Karpas-422 (cell line): ENCODE measurements at regions not wholly inside any gene's neighbourhood (a gene's known extent, or its start where the extent isn't known, plus 50 kb on each side); places are given as distances from the start of the nearest gene placed in this dataset.
"Not testable (repeated sequence)": the region's sequence is repeated elsewhere in the genome, so short reads cannot be mapped to it uniquely, and the experiment has no call there.

Experiments used
- DNase-seq: peaks from one replicate; pipeline ENCODE4 v3.0.0-alpha.2; 2015
- H2AFZ ChIP-seq: fragments of 200-600 bp; sonication (generic); 2 replicates; pipeline ENCODE4 v1.6.1; 2014; ENCODE audit warnings: antibody characterized with exemption, low read length, mixed read lengths
- H3K27ac ChIP-seq: fragments of 200-600 bp; sonication (generic); 2 replicates; pipeline ENCODE4 v1.5.1; 2014; ENCODE audit warnings: mild to moderate bottlenecking, low read length, moderate library complexity
- H3K27me3 ChIP-seq: fragments of 200-600 bp; sonication (generic); 2 replicates; pipeline ENCODE4 v1.6.1; 2014; ENCODE audit warnings: low read length, mixed read lengths
- H3K36me3 ChIP-seq: fragments of 200-600 bp; sonication (generic); 2 replicates; pipeline ENCODE4 v1.6.1; 2014; ENCODE audit warnings: low read length, mixed read lengths; ENCODE audit not compliant: insufficient read depth
- H3K4me1 ChIP-seq: fragments of 200-600 bp; sonication (generic); 2 replicates; pipeline ENCODE4 v1.6.1; 2014; ENCODE audit warnings: mild to moderate bottlenecking, low read length, mixed read lengths
- H3K4me2 ChIP-seq: fragments of 200-600 bp; sonication (generic); 2 replicates; pipeline ENCODE4 v1.6.1; 2014; ENCODE audit warnings: low read length, low read depth, mild to moderate bottlenecking; ENCODE audit not compliant: poor library complexity, severe bottlenecking
- H3K4me3 ChIP-seq: fragments of 200-600 bp; sonication (generic); 2 replicates; pipeline ENCODE4 v1.5.1; 2014; ENCODE audit warnings: mild to moderate bottlenecking, antibody characterized with exemption, low read length, mixed read lengths
- H3K79me2 ChIP-seq: fragments of 200-600 bp; sonication (generic); 2 replicates; pipeline ENCODE4 v1.6.1; 2014; ENCODE audit warnings: mild to moderate bottlenecking, low read length, mixed read lengths
- H3K9ac ChIP-seq: fragments of 200-600 bp; sonication (generic); 2 replicates; pipeline ENCODE4 v1.6.0; 2014; ENCODE audit warnings: low read length
- H3K9me2 ChIP-seq: fragments of 200-600 bp; sonication (generic), shearing (Covaris generic); replicated peaks from 2 replicates; pipeline ENCODE4 v1.6.0; 2014; ENCODE audit warnings: mild to moderate bottlenecking, low read length, moderate library complexity; ENCODE audit not compliant: insufficient read depth
- H3K9me3 ChIP-seq: fragments of 300-700, 200-600 bp; sonication (generic); 2 replicates; pipeline ENCODE4 v1.6.1; 2014; ENCODE audit warnings: low read length, mixed read lengths
- H4K20me1 ChIP-seq: fragments of 200-600 bp; sonication (generic); 2 replicates; pipeline ENCODE4 v1.6.1; 2014; ENCODE audit warnings: mild to moderate bottlenecking, antibody characterized with exemption, low read length, low read depth; ENCODE audit not compliant: insufficient read depth

- H3K9me3 ChIP-seq: no peaks in the 10 kb centered on the region
- no peaks in the 10 kb centered on the region for H3K79me2 ChIP-seq
- no peaks in the 10 kb centered on the region for H3K4me1 ChIP-seq
- DNase-seq: no peak
- no peaks in the 10 kb centered on the region for H3K36me3 ChIP-seq
- peaks cover 5% of the 10 kb centered on the region; the same call in 1 of the 2 replicates for H3K27me3 ChIP-seq
- no peak overlapping the region for H3K27ac ChIP-seq
- H3K4me2 ChIP-seq: no peak overlapping the region
- no peak overlapping the region for H2AFZ ChIP-seq
- no peaks in the 10 kb centered on the region for H3K9me2 ChIP-seq
- H3K9ac ChIP-seq: no peak overlapping the region
- no peak overlapping the region for H3K4me3 ChIP-seq
- H4K20me1 ChIP-seq: no peaks in the 10 kb centered on the region
These were observed 892.0 kb upstream of the AUTS2 start for GRCh38 chr7:68706291-68706690.

GRCh38 chr7:68707159-68707558 lies 891.1 kb upstream of the AUTS2 start:
- Histone ChIP-seq H3K36me3 (no peaks in the 10 kb centered on the region), H3K9me3 (no peaks in the 10 kb centered on the region), H3K4me1 (no peaks in the 10 kb centered on the region), H3K9ac (no peak overlapping the region), H2AFZ (no peak overlapping the region), H3K4me2 (no peak overlapping the region), H3K9me2 (no peaks in the 10 kb centered on the region), H3K27me3 (peaks cover 5% of the 10 kb centered on the region; the same call in 1 of the 2 replicates), H3K27ac (no peak overlapping the region), H4K20me1 (no peaks in the 10 kb centered on the region), H3K79me2 (no peaks in the 10 kb centered on the region), H3K4me3 (no peak overlapping the region)
- no peak for DNase-seq

- H3K4me1 ChIP-seq: no peaks in the 10 kb centered on the region
- H3K36me3 ChIP-seq: no peaks in the 10 kb centered on the region
- peaks cover 5% of the 10 kb centered on the region; the same call in 1 of the 2 replicates for H3K27me3 ChIP-seq
- H3K9ac ChIP-seq: no peak overlapping the region
- no peak for DNase-seq
- no peaks in the 10 kb centered on the region for H3K9me2 ChIP-seq
- H3K27ac ChIP-seq: no peak overlapping the region
- no peaks in the 10 kb centered on the region for H3K79me2 ChIP-seq
- H3K9me3 ChIP-seq: no peaks in the 10 kb centered on the region
- H3K4me3 ChIP-seq: no peak overlapping the region
- no peak overlapping the region for H2AFZ ChIP-seq
- H4K20me1 ChIP-seq: no peaks in the 10 kb centered on the region
- no peak overlapping the region for H3K4me2 ChIP-seq
These were observed 890.3 kb upstream of the AUTS2 start for GRCh38 chr7:68707958-68708357.

GRCh38 chr7:68712956-68713495 lies 885.2 kb upstream of the AUTS2 start:
- no peaks in the 10 kb centered on the region for H3K79me2 ChIP-seq
- H4K20me1 ChIP-seq: no peaks in the 10 kb centered on the region
- H3K9me3 ChIP-seq: no peaks in the 10 kb centered on the region
- no peak overlapping the region for H3K4me2 ChIP-seq
- no peaks in the 10 kb centered on the region for H3K9me2 ChIP-seq
- H3K4me1 ChIP-seq: no peaks in the 10 kb centered on the region
- no peaks in the 10 kb centered on the region for H3K36me3 ChIP-seq
- H3K4me3 ChIP-seq: no peak overlapping the region
- no peak overlapping the region for H3K9ac ChIP-seq
- no peaks in the 10 kb centered on the region for H3K27me3 ChIP-seq
- H3K27ac ChIP-seq: no peak overlapping the region
- no peak for DNase-seq
- no peak overlapping the region for H2AFZ ChIP-seq

GRCh38 chr7:68714135-68714534 lies 884.1 kb upstream of the AUTS2 start:
- not testable (repeated sequence) for H2AFZ ChIP-seq, DNase-seq, H3K27ac ChIP-seq, H3K27me3 ChIP-seq, H3K9me2 ChIP-seq, H3K4me1 ChIP-seq, H3K9ac ChIP-seq, H3K9me3 ChIP-seq, H3K36me3 ChIP-seq, H4K20me1 ChIP-seq, H3K4me3 ChIP-seq, H3K4me2 ChIP-seq, H3K79me2 ChIP-seq

- no peak for DNase-seq
- no peaks in the 10 kb centered on the region for H3K27me3 ChIP-seq
- H3K9me2 ChIP-seq: no peaks in the 10 kb centered on the region
- no peaks in the 10 kb centered on the region for H3K9me3 ChIP-seq
- H3K36me3 ChIP-seq: no peaks in the 10 kb centered on the region
- no peaks in the 10 kb centered on the region for H3K79me2 ChIP-seq
- no peak overlapping the region for H3K9ac ChIP-seq
- no peak overlapping the region for H3K27ac ChIP-seq
- no peak overlapping the region for H3K4me2 ChIP-seq
- no peak overlapping the region for H2AFZ ChIP-seq
- no peaks in the 10 kb centered on the region for H3K4me1 ChIP-seq
- no peak overlapping the region for H3K4me3 ChIP-seq
- no peaks in the 10 kb centered on the region for H4K20me1 ChIP-seq
These were observed 882.4 kb upstream of the AUTS2 start for GRCh38 chr7:68715907-68716306.

GRCh38 chr7:68717176-68717575 lies 881.1 kb upstream of the AUTS2 start:
- H3K79me2 ChIP-seq: no peaks in the 10 kb centered on the region
- no peaks in the 10 kb centered on the region for H4K20me1 ChIP-seq
- H3K27ac ChIP-seq: no peak overlapping the region
- H3K27me3 ChIP-seq: no peaks in the 10 kb centered on the region
- no peak overlapping the region for H3K9ac ChIP-seq
- no peak overlapping the region for H3K4me2 ChIP-seq
- no peak for DNase-seq
- no peaks in the 10 kb centered on the region for H3K4me1 ChIP-seq
- H3K9me2 ChIP-seq: no peaks in the 10 kb centered on the region
- no peak overlapping the region for H2AFZ ChIP-seq
- no peak overlapping the region for H3K4me3 ChIP-seq
- no peaks in the 10 kb centered on the region for H3K36me3 ChIP-seq
- H3K9me3 ChIP-seq: no peaks in the 10 kb centered on the region

- H3K27ac ChIP-seq: no peak overlapping the region
- H3K4me1 ChIP-seq: no peaks in the 10 kb centered on the region
- H3K9me2 ChIP-seq: no peaks in the 10 kb centered on the region
- H3K36me3 ChIP-seq: no peaks in the 10 kb centered on the region
- H3K4me3 ChIP-seq: no peak overlapping the region
- H3K27me3 ChIP-seq: no peaks in the 10 kb centered on the region
- no peaks in the 10 kb centered on the region for H3K79me2 ChIP-seq
- no peak for DNase-seq
- no peaks in the 10 kb centered on the region for H4K20me1 ChIP-seq
- no peak overlapping the region for H3K9ac ChIP-seq
- H3K4me2 ChIP-seq: no peak overlapping the region
- H2AFZ ChIP-seq: no peak overlapping the region
- no peaks in the 10 kb centered on the region for H3K9me3 ChIP-seq
These were observed 880.2 kb upstream of the AUTS2 start for GRCh38 chr7:68718097-68718551.

- Histone ChIP-seq H3K9ac (no peak overlapping the region), H3K9me3 (no peaks in the 10 kb centered on the region), H4K20me1 (no peaks in the 10 kb centered on the region), H2AFZ (no peak overlapping the region), H3K27ac (no peak overlapping the region), H3K27me3 (no peaks in the 10 kb centered on the region), H3K9me2 (no peaks in the 10 kb centered on the region), H3K36me3 (no peaks in the 10 kb centered on the region), H3K79me2 (no peaks in the 10 kb centered on the region), H3K4me1 (peaks cover 4% of the 10 kb centered on the region), H3K4me2 (no peak overlapping the region), H3K4me3 (no peak overlapping the region)
- no peak for DNase-seq
These were observed 877.6 kb upstream of the AUTS2 start for GRCh38 chr7:68720697-68721096.
